ENCODE measurements at regions not wholly inside any gene's neighbourhood (a gene's known extent, or its start where the extent isn't known, plus 50 kb on each side); places are given as distances from the start of the nearest gene placed in this dataset.

DNA sequence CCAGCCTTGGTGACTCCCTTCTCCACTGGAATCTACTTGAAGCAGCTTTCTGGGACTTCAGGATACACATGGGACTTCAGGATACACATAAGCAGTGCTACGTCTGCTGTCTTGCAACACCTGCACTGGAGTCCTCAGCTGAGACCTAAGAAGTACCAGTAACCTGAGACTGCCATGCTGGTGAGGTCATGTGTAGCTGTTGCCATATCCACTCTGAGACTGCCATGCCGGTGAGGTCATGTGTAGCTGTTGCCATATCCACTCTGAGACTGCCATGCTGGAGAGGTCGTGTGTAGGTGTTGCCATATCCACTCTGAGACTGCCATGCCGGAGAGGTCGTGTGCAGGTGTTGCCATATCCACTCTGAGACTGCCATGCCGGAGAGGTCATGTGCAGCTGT lies 937.9 kb downstream of the EFNB2 start:
- TF ChIP-seq, protein P1, sequence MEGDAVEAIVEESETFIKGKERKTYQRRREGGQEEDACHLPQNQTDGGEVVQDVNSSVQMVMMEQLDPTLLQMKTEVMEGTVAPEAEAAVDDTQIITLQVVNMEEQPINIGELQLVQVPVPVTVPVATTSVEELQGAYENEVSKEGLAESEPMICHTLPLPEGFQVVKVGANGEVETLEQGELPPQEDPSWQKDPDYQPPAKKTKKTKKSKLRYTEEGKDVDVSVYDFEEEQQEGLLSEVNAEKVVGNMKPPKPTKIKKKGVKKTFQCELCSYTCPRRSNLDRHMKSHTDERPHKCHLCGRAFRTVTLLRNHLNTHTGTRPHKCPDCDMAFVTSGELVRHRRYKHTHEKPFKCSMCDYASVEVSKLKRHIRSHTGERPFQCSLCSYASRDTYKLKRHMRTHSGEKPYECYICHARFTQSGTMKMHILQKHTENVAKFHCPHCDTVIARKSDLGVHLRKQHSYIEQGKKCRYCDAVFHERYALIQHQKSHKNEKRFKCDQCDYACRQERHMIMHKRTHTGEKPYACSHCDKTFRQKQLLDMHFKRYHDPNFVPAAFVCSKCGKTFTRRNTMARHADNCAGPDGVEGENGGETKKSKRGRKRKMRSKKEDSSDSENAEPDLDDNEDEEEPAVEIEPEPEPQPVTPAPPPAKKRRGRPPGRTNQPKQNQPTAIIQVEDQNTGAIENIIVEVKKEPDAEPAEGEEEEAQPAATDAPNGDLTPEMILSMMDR (IDR thresholded peaks at IDR 0.05; ENCODE audit: low read length): no peak
- TF ChIP-seq EZH2 (IDR thresholded peaks at IDR 0.05; ENCODE audit: borderline replicate concordance, low read length): no peak
